ENCODE measurements at regions not wholly inside any gene's neighbourhood (a gene's known extent, or its start where the extent isn't known, plus 50 kb on each side); places are given as distances from the start of the nearest gene placed in this dataset.

DNA sequence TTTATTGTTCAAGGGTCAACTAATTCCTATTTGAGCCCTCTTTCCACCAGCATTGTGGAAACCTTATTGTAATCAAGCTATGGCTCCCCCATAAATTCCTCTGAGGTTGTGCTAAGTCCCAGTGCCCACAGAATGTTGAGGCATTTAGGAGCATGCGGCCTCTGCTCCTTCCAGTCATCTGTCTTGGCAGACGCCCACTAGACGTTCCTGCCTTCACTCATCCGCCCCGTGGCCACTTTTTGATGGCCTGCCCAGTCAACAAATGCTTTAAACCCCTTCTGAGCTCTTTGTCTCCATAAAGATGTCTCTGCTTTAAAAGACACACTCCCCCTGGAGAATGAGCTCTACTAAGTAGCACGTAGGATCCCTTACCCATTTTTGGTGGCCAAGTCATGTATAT, 104.7 kb downstream of the GAS1 start:
- Mint-ChIP-seq H3K9me3 (peaks cover 0 to 9% (median 3%) of the 10 kb centered on the region in 7 donors), H3K4me3 (no peak overlapping the region), H3K27ac (peak overlapping the region in 1 of 7 donors; percentile 32), H3K27me3 (ENCODE audit: low read depth in 3 of 3) (peaks cover 0 to 4% (median 2%) of the 10 kb centered on the region in 3 donors), H3K36me3 (no peaks in the 10 kb centered on the region), H3K4me1 (no peaks in the 10 kb centered on the region)
- H2AFZ ChIP-seq (ENCODE audit: insufficient read depth, low read depth, low read length, poor library complexity, severe bottlenecking): no peak overlapping the region
- no peaks in the 10 kb centered on the region for H3K79me2 ChIP-seq (ENCODE audit: insufficient read depth, low read length)
- no peak for TF ChIP-seq CTCF (IDR thresholded peaks at IDR 0.05)
- H3K27me3 ChIP-seq (ENCODE audit: control insufficient read depth in 2 of 2, insufficient read depth in 2 of 2, low read length in 2 of 2): no peaks in the 10 kb centered on the region
- DNase-seq: no peak
- no peak overlapping the region for H3K9ac ChIP-seq (ENCODE audit: insufficient read depth, low read length, poor library complexity, severe bottlenecking)
- intact Hi-C loops (cut with micrococcal nuclease): no loop called here
- H3K36me3 ChIP-seq (replicated peaks in 1 of 2; ENCODE audit: control insufficient read depth in 1 of 2, insufficient read depth in 2 of 2, low read length in 2 of 2): no peaks in the 10 kb centered on the region
- no peaks in the 10 kb centered on the region for H3K9me3 ChIP-seq (replicated peaks in 1 of 2; ENCODE audit: control insufficient read depth in 1 of 2, insufficient read depth in 1 of 2, low read length in 2 of 2)
- no peak overlapping the region for H3K4me2 ChIP-seq (replicated peaks; ENCODE audit: extremely low read depth, low read length, poor library complexity, severe bottlenecking)
- H4K20me1 ChIP-seq (ENCODE audit: insufficient read depth, low read length): no peaks in the 10 kb centered on the region
- no peak overlapping the region for H3K4me3 ChIP-seq (replicated peaks in 1 of 3; ENCODE audit: low read depth in 2 of 3, low read length in 3 of 3)
- no peak overlapping the region for H3K27ac ChIP-seq (ENCODE audit: low read depth in 1 of 2, low read length in 2 of 2)
- H3K4me1 ChIP-seq (ENCODE audit: control insufficient read depth in 1 of 2, insufficient read depth in 2 of 2, low read length in 2 of 2): no peaks in the 10 kb centered on the region
- 87% methylated on average over 5 of the region's 6 CpGs for WGBS (ENCODE audit: insufficient coverage)

GRCh38 chr9:86839522-86839921, 107.8 kb downstream of the GAS1 start:
- Mint-ChIP-seq H3K9me3 (peaks cover 0 to 6% (median 3%) of the 10 kb centered on the region in 7 donors), H3K27ac (no peak overlapping the region), H3K4me3 (no peak overlapping the region), H3K27me3 (ENCODE audit: low read depth in 3 of 3) (peaks cover 0 to 7% (median 2%) of the 10 kb centered on the region in 3 donors), H3K36me3 (no peaks in the 10 kb centered on the region), H3K4me1 (no peaks in the 10 kb centered on the region)
- Histone ChIP-seq H3K36me3 (replicated peaks in 1 of 2; ENCODE audit: control insufficient read depth in 1 of 2, insufficient read depth in 2 of 2, low read length in 2 of 2) (no peaks in the 10 kb centered on the region), H3K9ac (ENCODE audit: insufficient read depth, low read length, poor library complexity, severe bottlenecking) (no peak overlapping the region), H2AFZ (ENCODE audit: insufficient read depth, low read depth, low read length, poor library complexity, severe bottlenecking) (no peak overlapping the region), H3K9me3 (replicated peaks in 1 of 2; ENCODE audit: control insufficient read depth in 1 of 2, insufficient read depth in 1 of 2, low read length in 2 of 2) (no peaks in the 10 kb centered on the region), H3K4me2 (replicated peaks; ENCODE audit: extremely low read depth, low read length, poor library complexity, severe bottlenecking) (no peak overlapping the region), H3K4me1 (ENCODE audit: control insufficient read depth in 1 of 2, insufficient read depth in 2 of 2, low read length in 2 of 2) (no peaks in the 10 kb centered on the region), H3K79me2 (ENCODE audit: insufficient read depth, low read length) (no peaks in the 10 kb centered on the region), H3K4me3 (replicated peaks in 1 of 3; ENCODE audit: low read depth in 2 of 3, low read length in 3 of 3) (no peak overlapping the region), H3K27me3 (ENCODE audit: control insufficient read depth in 2 of 2, insufficient read depth in 2 of 2, low read length in 2 of 2) (no peaks in the 10 kb centered on the region), H4K20me1 (ENCODE audit: insufficient read depth, low read length) (no peaks in the 10 kb centered on the region), H3K27ac (ENCODE audit: low read depth in 1 of 2, low read length in 2 of 2) (no peak overlapping the region)
- WGBS (ENCODE audit: insufficient coverage): 100% methylated on average over 1 of the region's 3 CpGs
- intact Hi-C loops (cut with micrococcal nuclease): no loop called here
- no peak for DNase-seq
- TF ChIP-seq CTCF (IDR thresholded peaks at IDR 0.05): no peak

Measured in CD14-positive monocyte (primary cell).